ENCODE measurements at regions not wholly inside any gene's neighbourhood (a gene's known extent, or its start where the extent isn't known, plus 50 kb on each side); places are given as distances from the start of the nearest gene placed in this dataset.

- POLR2A ChIA-PET, result no interaction called here
- CTCF ChIA-PET, result no interaction called here
These were observed 1485.1 kb downstream of the EFNA5 start for GRCh38 chr5:106185661-106186081.

GRCh38 chr5:106174903-106175302 is 1495.8 kb downstream of the EFNA5 start:
- no peak for TF ChIP-seq CTCF (IDR thresholded peaks at IDR 0.05; ENCODE audit: insufficient read depth, low read length, missing control alignments)
- POLR2A ChIA-PET, result no interaction called here
- CTCF ChIA-PET, result no interaction called here
- no peak overlapping the region for H3K4me3 ChIP-seq (ENCODE audit: low read depth, low read length)
- no peak for DNase-seq (ENCODE audit: low read depth, low spot score)

More at GRCh38 chr5:106185661-106186081, 1485.1 kb downstream of the EFNA5 start:
- DNase-seq (ENCODE audit: low read depth, low spot score), result no peak
- TF ChIP-seq CTCF (IDR thresholded peaks at IDR 0.05; ENCODE audit: insufficient read depth, low read length, missing control alignments), result no peak
- no peak overlapping the region for H3K4me3 ChIP-seq (ENCODE audit: low read depth, low read length)

GRCh38 chr5:106172681-106173532 is 1497.8 kb downstream of the EFNA5 start:
- ChIA-PET CTCF (no interaction called here), POLR2A (no interaction called here)
- no peak for DNase-seq (ENCODE audit: low read depth, low spot score)
- no peak overlapping the region for H3K4me3 ChIP-seq (ENCODE audit: low read depth, low read length)
- no peak for TF ChIP-seq CTCF (IDR thresholded peaks at IDR 0.05; ENCODE audit: insufficient read depth, low read length, missing control alignments)

GRCh38 chr5:106171708-106172107 is 1499.0 kb downstream of the EFNA5 start:
- TF ChIP-seq CTCF (IDR thresholded peaks at IDR 0.05; ENCODE audit: insufficient read depth, low read length, missing control alignments), result no peak
- POLR2A ChIA-PET, result no interaction called here
- CTCF ChIA-PET, result no interaction called here
- DNase-seq (ENCODE audit: low read depth, low spot score), result no peak
- no peak overlapping the region for H3K4me3 ChIP-seq (ENCODE audit: low read depth, low read length)

GRCh38 chr5:106171132-106171531 is 1499.6 kb downstream of the EFNA5 start:
- ChIA-PET CTCF (no interaction called here), POLR2A (no interaction called here)
- no peak for TF ChIP-seq CTCF (IDR thresholded peaks at IDR 0.05; ENCODE audit: insufficient read depth, low read length, missing control alignments)
- no peak overlapping the region for H3K4me3 ChIP-seq (ENCODE audit: low read depth, low read length)
- DNase-seq (ENCODE audit: low read depth, low spot score), result no peak

GRCh38 chr5:106167766-106168165 is 1503.0 kb downstream of the EFNA5 start:
- no peak for TF ChIP-seq CTCF (IDR thresholded peaks at IDR 0.05; ENCODE audit: insufficient read depth, low read length, missing control alignments)
- no peak for DNase-seq (ENCODE audit: low read depth, low spot score)
- CTCF ChIA-PET, result no interaction called here
- POLR2A ChIA-PET, result no interaction called here
- no peak overlapping the region for H3K4me3 ChIP-seq (ENCODE audit: low read depth, low read length)
